Stimulated activated naive CD8-positive, alpha-beta T cell treated with anti-CD3 and anti-CD28 coated beads, Interleukin-15, amount 100 ng/mL, for 72 hours (primary cell): ENCODE measurements at regions not wholly inside any gene's neighbourhood (a gene's known extent, or its start where the extent isn't known, plus 50 kb on each side); places are given as distances from the start of the nearest gene placed in this dataset.

Source experiments
- ATAC-seq: fragments of 150-1000 bp; cut with Tn5 transposase; 2 replicates; pipeline ENCODE4 v1.10.0; 2021; ENCODE audit warnings: mild to moderate bottlenecking, moderate library complexity
- DNase-seq, 2 donors: peaks; one replicate each; pipeline ENCODE4 v3.0.0; 2021 to 2022
- H3K27ac Mint-ChIP-seq, 2 donors: one replicate each; pipeline ENCODE4 v1.8.0; 2022; ENCODE audit warnings: mild to moderate bottlenecking in 2 of 2, mixed read lengths in 2 of 2, moderate library complexity in 2 of 2
- H3K27me3 Mint-ChIP-seq: one replicate; pipeline ENCODE4 v1.8.0; 2022; ENCODE audit warnings: mixed read lengths
- H3K4me1 Mint-ChIP-seq: one replicate; pipeline ENCODE4 v1.8.0; 2022; ENCODE audit warnings: mild to moderate bottlenecking, mixed read lengths
- H3K4me3 Mint-ChIP-seq, 2 donors: one replicate each; pipeline ENCODE4 v1.8.0; 2022; ENCODE audit warnings: mild to moderate bottlenecking in 2 of 2, mixed read lengths in 2 of 2, moderate library complexity in 1 of 2
- H3K9me3 Mint-ChIP-seq, 2 donors: one replicate each; pipeline ENCODE4 v1.8.0; 2022; ENCODE audit warnings: mixed read lengths in 2 of 2

DNA sequence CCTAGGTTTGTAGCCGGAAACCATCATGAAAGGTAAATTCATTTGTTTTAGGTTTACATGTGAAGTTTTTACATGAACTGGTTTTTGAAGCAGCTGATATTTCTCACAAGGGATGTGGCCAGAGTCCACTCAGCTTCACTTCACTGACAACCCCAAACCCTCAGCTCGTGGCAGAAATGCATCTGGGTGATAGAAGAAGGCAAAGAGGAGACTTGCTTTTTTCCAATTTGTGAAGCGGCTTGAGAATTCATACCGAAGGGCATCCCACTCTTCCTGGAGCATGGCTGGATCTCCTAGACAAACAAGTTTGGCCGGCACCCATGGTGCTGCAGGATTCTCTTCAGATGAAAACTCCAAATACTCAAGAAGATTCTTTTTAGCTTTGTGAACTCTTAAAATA, 392.8 kb upstream of the CNR1 start:
- no peak for DNase-seq
- Mint-ChIP-seq H3K4me3 (no peak overlapping the region), H3K27me3 (peaks cover 14% of the 10 kb centered on the region), H3K27ac (no peak overlapping the region), H3K4me1 (peaks cover 5% of the 10 kb centered on the region), H3K9me3 (no peaks in the 10 kb centered on the region)
- no peak for ATAC-seq

DNA sequence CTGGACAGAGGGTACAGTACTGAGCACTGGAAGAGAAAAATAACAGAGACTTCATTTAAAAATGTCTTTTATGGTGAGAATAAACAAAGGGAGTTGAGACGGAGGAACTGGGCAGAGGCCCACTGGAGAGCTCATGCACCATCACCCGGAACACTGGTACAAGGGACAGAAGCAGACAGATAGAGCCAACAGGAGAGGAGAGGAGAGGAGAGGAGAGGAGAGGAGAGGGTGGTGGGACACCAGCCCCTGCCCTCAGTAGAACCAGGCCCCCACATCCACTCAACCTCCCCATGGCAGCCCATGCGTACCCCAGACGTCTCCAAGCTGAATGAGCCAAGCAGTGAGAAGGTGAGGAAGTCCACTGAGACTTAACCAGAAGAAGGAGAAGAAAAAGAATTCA, 390.5 kb upstream of the CNR1 start:
- Mint-ChIP-seq H3K9me3 (no peaks in the 10 kb centered on the region), H3K4me3 (no peak overlapping the region), H3K27me3 (peaks cover 14% of the 10 kb centered on the region), H3K27ac (no peak overlapping the region), H3K4me1 (peaks cover 5% of the 10 kb centered on the region)
- DNase-seq = no peak
- ATAC-seq = no peak

DNA sequence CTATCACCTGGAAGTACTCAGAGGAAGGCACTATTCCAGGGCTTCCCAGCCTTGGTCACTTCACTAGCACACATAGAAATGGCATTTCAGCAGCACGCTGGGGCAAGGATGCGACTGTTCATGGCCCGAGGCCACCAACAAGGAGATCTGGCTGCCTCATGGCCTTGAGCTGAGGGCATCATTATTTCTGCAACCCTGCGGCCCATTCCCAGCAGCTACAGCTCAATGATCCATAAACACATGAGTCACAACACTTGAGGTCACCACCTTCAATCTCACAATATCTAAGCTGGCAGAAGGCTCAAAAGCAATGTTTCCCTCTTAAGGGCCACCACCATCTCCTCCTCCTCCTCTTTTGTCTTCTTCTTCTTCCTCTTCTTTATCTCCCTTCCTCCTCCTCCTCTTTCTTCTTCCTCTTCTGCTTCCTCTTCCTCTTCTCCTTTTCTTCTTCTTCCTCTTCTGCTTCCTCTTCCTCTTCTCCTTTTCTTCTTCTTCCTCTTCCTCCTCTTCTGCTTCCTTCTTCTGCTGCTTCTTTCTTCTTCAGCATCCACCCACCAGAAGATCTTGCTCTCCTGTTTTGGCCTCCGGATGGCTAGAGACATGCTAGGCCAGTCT, 382.9 kb upstream of the CNR1 start:
- Mint-ChIP-seq H3K9me3 (peaks cover 0 to 5% of the 10 kb centered on the region in 2 donors), H3K4me3 (no peak overlapping the region), H3K4me1 (peaks cover 9% of the 10 kb centered on the region), H3K27ac (no peak overlapping the region), H3K27me3 (peaks cover 29% of the 10 kb centered on the region)
- DNase-seq = no peak
- ATAC-seq = no peak

DNA sequence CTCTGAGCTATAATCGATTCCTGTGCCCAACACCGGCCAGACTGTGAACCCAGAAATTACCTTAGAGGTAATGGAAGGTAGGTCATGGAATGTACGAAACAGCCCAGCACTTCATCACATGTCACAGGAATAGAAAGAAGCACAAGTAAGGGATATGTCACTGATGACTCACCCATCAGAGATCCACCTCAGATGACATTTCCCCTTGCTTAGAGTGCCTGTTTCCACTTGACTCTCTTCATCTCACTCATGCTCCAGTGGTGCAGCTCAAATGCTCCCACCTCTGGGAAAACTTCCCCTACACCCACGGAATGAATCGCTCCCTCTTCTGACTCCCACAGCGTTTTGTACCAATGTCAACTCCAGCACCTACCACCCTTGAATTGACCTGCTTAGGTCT, 381.6 kb upstream of the CNR1 start:
- Mint-ChIP-seq H3K9me3 (peaks cover 0 to 5% of the 10 kb centered on the region in 2 donors), H3K4me3 (no peak overlapping the region), H3K27me3 (peaks cover 29% of the 10 kb centered on the region), H3K27ac (peak overlapping the region in 1 of 2 donors; percentile 23), H3K4me1 (peaks cover 9% of the 10 kb centered on the region)
- ATAC-seq = peak; percentile 69
- no peak for DNase-seq

DNA sequence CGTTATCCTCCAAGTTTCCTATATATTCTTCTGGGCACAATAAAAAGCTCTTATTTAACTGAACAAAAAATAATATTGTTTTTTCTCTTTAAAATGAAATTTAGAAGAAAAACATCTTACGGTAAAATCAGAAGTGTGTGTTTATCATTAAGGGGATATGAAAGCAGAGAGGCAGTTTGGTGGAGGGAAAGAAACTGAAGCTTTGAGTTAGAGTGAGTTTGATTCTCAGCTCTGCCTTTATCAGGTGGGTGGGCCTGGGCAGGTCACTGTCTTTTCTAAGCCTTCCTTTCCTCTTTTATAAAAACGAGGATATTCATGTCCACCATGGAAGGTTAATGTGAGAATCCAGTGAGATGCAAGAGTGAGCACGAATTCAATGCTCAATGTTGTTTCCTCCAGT, 379.8 kb upstream of the CNR1 start:
- Mint-ChIP-seq H3K27me3 (peaks cover 29% of the 10 kb centered on the region), H3K4me1 (peaks cover 9% of the 10 kb centered on the region), H3K9me3 (peaks cover 0 to 5% of the 10 kb centered on the region in 2 donors), H3K4me3 (no peak overlapping the region), H3K27ac (no peak overlapping the region)
- no peak for DNase-seq
- no peak for ATAC-seq

DNA sequence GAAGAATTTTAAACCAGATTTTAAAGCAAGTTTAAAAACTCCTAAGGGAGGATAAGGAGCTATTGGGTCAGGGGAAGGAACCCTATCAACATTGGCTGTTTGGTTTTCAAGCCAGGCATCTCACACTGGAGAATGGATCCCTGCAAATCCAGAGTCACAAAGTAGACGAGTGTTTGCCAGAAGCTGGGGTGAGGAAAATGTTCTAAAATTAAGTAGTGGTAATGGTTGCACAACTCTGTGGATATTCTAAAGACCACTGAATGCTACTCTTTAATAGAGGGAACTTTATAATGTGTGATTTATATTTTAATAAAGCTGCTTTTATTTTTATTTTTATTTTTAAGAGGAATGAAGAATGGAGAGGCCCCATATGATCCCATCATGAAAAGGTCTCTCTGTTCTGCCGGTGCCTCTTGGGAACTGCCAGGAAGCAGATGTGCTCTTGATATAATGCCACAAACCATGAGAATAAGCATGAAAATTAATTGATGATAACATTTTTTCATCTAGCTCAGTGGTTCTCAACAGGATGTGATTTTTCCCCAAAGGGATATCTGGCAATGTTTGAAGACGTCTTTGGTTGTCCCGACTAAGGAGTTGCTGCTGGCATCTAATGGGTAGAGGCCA, 379.0 kb upstream of the CNR1 start:
- no peak for DNase-seq
- peaks cover 0 to 5% of the 10 kb centered on the region in 2 donors for H3K9me3 Mint-ChIP-seq
- no peak for ATAC-seq
- H3K4me3 Mint-ChIP-seq = no peak overlapping the region
- peaks cover 9% of the 10 kb centered on the region for H3K4me1 Mint-ChIP-seq
- no peak overlapping the region for H3K27ac Mint-ChIP-seq
- peaks cover 29% of the 10 kb centered on the region for H3K27me3 Mint-ChIP-seq

DNA sequence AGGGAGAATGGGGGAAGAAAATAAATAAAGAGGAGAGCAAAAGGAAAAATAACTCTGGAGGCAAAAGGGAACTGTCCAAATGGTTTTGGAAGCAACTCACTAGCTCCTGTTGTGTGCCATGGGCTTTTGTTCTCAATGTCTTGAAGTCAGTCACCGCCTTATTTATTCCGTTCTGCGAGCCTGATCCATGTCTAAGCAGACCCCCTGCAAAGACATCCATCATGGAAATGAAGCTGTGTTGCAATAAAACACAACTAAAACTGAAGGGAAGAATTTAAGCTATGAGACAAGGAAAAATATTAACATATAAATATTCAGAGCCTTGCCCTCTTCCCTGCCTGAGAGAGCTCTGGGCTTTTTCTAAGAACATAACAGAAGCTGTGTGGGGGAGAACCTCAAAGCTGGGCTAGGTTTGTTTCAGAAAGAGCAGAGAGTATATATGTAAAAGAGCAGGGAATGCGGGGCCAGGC, 373.2 kb upstream of the CNR1 start:
- H3K27me3 Mint-ChIP-seq = peaks cover 46% of the 10 kb centered on the region
- no peak for ATAC-seq
- no peak for DNase-seq

DNA sequence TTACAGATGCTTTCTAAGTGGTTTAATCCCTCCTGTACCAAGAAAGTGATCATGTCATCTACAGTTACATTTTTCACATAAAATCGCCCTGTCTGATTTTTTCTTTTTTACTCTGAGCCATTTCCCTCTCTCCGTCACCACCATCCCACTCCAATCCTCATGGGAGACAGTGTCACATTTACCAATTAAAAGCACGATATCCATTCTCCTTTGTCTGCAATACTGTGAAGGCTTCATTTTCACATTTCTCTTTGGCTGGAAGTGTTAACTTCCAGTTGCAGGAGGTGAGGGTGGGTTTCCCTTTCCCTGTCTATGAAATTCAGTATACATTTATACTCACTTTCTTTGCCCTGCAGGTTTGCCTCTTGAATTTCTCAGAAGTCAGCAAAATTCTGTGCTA, 372.7 kb upstream of the CNR1 start:
- H3K4me3 Mint-ChIP-seq = no peak overlapping the region
- ATAC-seq (no peak), DNase-seq (no peak)
- H3K9me3 Mint-ChIP-seq = no peaks in the 10 kb centered on the region
- H3K27me3 Mint-ChIP-seq = peaks cover 50% of the 10 kb centered on the region
- H3K4me1 Mint-ChIP-seq = no peaks in the 10 kb centered on the region
- H3K27ac Mint-ChIP-seq = no peak overlapping the region

More for the DNA sequence above, 373.2 kb upstream of the CNR1 start:
- no peaks in the 10 kb centered on the region for H3K9me3 Mint-ChIP-seq
- H3K4me1 Mint-ChIP-seq = no peaks in the 10 kb centered on the region
- no peak overlapping the region for H3K27ac Mint-ChIP-seq
- H3K4me3 Mint-ChIP-seq = no peak overlapping the region

DNA sequence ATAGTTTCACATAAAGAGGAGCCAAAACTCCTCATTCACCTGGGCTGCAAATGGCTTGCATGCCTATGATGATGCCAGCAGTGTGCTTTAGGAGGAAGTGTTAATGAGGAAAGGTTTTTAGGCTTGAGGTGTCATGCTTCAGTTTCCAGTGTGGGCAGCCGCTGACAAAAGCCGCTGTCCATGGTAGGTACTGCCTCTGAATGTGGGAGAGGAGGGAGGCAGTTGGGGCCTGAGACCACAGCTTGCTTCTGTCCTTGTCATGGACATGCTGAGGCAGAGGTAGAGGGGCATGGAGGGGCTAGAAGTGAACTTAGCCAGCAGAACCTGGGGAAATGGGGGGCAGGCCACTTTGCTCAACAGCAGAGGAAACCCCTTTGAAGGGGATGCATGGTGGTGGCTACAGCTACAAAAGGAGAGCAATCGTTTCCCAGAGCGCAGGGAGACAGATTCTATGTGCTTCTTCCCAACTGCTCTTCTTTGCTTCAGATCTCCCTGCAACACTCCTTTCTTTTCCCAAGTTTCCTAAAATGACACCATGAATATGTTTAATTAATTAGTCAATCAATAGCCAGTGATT, 372.1 kb upstream of the CNR1 start:
- ATAC-seq = no peak
- no peaks in the 10 kb centered on the region for H3K9me3 Mint-ChIP-seq

DNA sequence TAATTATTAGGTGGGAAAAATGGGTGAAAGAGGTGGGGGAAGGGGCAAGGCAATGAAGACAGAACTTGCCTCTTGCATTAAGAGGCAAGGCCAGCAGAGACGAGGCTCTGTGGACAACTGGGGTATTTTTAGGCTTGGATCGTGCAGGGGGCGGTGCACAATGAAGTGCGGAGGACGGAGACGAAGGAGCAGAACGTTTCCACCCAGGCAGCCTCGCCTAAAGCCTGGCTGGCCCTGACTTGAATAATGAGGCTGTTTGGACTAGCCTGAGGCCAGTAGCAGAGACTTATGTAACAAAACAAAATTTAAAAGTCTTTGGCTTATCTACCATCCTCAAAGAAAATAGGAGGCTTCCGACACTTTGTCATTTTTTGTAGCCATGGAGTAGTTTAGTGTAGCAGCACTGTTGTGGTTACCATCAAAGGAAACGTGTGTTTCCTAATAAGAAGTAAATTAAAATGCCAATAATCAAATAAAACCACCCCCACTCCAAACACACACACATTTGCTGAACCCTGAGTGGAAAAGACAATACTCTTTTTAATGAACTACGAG, 370.0 kb upstream of the CNR1 start:
- ATAC-seq (no peak), DNase-seq (no peak)
- Mint-ChIP-seq H3K4me3 (no peak overlapping the region), H3K27ac (no peak overlapping the region), H3K27me3 (peaks cover 76% of the 10 kb centered on the region), H3K4me1 (no peaks in the 10 kb centered on the region), H3K9me3 (no peaks in the 10 kb centered on the region)

More for the DNA sequence above, 372.1 kb upstream of the CNR1 start:
- Mint-ChIP-seq H3K4me1 (no peaks in the 10 kb centered on the region), H3K4me3 (no peak overlapping the region), H3K27me3 (peaks cover 55% of the 10 kb centered on the region), H3K27ac (no peak overlapping the region)
- no peak for DNase-seq

DNA sequence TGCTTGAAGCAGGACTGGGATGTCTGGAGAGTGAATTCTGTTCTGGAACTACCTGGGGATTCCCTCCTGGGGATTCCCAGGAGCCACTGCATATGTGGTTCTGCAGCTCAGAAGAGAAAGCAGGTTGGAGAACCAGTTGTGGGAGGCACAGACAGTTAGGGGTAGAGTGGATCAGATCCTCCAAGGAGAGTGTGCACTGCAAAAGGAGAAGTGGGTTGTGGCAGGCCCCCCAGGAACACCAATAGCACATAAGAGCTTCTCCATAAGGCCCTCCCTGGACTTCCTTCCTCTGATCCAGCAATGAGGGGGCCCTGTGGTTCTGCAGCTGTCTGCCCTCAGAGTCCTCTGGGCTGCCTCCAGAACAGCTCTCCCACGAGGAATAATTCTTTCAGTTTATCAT, 369.2 kb upstream of the CNR1 start:
- no peaks in the 10 kb centered on the region for H3K9me3 Mint-ChIP-seq
- peaks cover 81% of the 10 kb centered on the region for H3K27me3 Mint-ChIP-seq

DNA sequence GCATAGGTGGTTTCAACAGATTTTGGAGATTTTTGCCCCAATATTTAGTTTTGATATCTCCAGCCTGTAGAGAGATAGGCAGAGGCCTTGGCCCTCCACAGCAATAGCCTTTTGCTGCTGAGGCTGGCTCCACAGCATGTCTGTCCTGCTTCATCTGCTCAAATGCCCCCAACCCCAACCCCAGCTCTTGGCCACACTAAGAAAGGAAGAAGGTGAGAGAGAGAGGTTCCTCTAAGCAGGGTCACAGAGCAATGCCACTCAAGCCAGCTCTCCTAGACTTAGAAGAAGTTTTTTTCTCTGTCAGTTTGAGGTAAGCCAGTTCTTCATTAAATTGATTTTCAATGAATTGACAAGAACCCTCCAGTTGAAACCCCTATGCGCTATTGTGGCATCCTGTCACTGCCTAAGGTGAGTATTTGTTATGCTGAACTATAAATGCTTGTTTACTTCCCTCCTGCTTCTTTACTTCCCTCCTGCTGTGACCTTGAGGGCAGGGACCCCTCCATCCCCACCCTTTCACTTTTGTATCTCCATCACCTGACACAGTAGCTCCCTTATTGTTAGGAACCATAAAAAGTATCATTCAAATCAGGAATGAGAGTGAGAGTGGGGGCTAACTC, 366.2 kb upstream of the CNR1 start:
- Mint-ChIP-seq H3K9me3 (no peaks in the 10 kb centered on the region), H3K4me3 (no peak overlapping the region), H3K4me1 (no peaks in the 10 kb centered on the region), H3K27ac (no peak overlapping the region), H3K27me3 (peaks cover 74% of the 10 kb centered on the region)
- DNase-seq (no peak), ATAC-seq (no peak)

More for the DNA sequence above, 369.2 kb upstream of the CNR1 start:
- Mint-ChIP-seq H3K4me1 (no peaks in the 10 kb centered on the region), H3K27ac (no peak overlapping the region), H3K4me3 (no peak overlapping the region)
- DNase-seq = no peak
- no peak for ATAC-seq

DNA sequence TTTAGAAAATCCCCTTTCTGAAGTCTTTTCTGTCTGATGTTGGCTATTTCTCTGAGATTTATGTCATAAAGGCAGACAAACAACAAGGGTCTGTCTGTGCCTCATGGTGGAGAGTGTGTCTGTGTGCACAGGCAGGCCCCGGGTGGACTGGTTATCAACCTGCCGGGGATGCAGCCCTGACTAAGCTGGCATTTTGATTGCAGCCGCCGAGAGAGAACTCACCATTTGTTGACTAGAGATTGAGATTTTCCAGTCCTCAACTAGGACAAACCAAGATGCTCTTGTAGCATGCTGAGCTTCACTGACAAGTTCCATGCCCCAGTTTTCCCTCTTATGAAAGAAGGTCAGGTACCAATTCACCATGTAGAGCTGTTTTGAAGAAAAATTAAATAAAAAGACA, 363.6 kb upstream of the CNR1 start:
- no peak overlapping the region for H3K4me3 Mint-ChIP-seq
- DNase-seq (no peak), ATAC-seq (no peak)
- H3K27me3 Mint-ChIP-seq = peaks cover 48% of the 10 kb centered on the region
- no peaks in the 10 kb centered on the region for H3K4me1 Mint-ChIP-seq
- peaks cover 0 to 5% of the 10 kb centered on the region in 2 donors for H3K9me3 Mint-ChIP-seq
- H3K27ac Mint-ChIP-seq = no peak overlapping the region

DNA sequence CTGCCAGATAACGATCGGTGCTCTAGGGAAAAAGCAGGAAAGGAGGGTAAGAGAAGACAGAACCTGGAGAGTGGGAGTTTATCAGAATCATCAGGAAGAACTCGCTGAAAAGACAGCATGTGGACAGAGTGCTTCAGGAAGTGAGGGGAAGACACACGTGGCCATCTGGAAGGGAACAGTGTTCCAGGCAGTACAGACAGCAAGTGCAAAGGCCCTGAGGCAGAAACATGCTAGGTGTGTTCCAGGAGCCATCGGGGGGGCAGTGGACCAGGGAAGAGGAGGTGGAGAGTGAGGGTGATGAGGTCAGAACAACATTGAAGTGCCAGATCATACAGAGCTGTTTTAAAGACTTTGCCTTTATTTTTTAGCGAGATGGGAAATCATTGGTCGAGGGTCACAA, 354.3 kb upstream of the CNR1 start:
- no peaks in the 10 kb centered on the region for H3K27me3 Mint-ChIP-seq
- H3K9me3 Mint-ChIP-seq = peaks cover 0 to 7% of the 10 kb centered on the region in 2 donors
- H3K4me1 Mint-ChIP-seq = no peaks in the 10 kb centered on the region
- H3K4me3 Mint-ChIP-seq = no peak overlapping the region
- no peak for ATAC-seq
- H3K27ac Mint-ChIP-seq = no peak overlapping the region
- no peak for DNase-seq

DNA sequence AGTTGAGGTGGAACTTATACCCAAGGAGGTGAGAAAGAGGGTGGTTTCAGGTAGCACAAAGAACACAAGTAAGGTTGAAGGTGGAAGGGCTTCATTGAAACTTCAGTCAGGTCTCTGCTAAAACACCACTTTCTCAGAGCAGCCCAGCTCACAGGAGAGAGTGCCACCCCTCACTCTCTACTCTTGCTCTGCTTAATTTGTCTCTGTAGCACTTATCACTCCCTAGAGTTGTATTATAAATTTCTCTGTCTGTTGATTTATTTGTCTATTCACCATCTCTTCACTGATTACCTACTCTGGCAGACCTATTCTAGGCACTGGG, 353.8 kb upstream of the CNR1 start:
- Mint-ChIP-seq H3K27me3 (no peaks in the 10 kb centered on the region), H3K27ac (no peak overlapping the region), H3K4me3 (no peak overlapping the region), H3K4me1 (no peaks in the 10 kb centered on the region), H3K9me3 (peaks cover 0 to 7% of the 10 kb centered on the region in 2 donors)
- no peak for ATAC-seq
- DNase-seq = no peak
